ENCODE measurements at regions not wholly inside any gene's neighbourhood (a gene's known extent, or its start where the extent isn't known, plus 50 kb on each side); places are given as distances from the start of the nearest gene placed in this dataset.
"Not testable (repeated sequence)": the region's sequence is repeated elsewhere in the genome, so short reads cannot be mapped to it uniquely, and the experiment has no call there.

DNA sequence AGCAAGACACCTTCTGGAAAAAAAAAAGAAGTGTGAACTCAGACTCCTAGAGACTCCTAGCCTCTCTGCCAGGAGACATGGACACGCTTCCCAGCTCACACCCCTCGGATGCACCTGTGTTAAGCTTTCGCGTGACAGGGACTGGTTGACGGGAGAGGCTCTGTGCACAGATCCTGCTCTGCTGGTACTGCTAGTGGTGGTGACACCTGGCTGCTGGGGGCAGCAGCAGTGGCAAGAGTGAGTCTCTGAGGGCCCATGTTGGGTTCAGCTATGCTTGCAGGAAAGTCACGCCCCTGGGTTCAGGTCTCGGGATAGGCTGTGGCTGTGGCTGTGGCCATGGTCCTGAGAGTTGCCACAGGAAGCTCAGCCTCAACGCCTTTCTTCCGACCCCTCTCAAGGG is 81.1 kb downstream of the XRCC2 start:
- no peak for DNase-seq (ENCODE audit: low spot score)

DNA sequence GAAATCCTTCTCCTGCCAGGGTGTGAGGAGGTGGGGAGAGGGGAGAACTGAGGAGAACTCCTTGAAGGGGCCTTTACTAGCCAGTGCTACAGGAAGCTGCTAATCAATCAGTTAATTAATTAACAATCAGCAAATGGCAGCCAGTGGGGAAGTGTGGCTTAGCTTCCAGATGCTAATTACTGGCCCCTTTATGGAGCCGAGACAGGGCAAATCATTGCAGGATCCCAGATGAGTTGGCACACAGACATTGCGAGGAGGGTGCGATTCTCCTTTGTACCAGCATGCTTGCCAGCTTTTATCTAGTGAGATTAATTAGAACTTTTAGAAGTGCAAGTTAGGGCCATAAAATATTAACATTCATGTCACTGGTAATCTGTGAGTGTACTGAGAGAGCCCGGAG is 84.0 kb downstream of the XRCC2 start:
- DNase-seq (ENCODE audit: low spot score): no peak

DNA sequence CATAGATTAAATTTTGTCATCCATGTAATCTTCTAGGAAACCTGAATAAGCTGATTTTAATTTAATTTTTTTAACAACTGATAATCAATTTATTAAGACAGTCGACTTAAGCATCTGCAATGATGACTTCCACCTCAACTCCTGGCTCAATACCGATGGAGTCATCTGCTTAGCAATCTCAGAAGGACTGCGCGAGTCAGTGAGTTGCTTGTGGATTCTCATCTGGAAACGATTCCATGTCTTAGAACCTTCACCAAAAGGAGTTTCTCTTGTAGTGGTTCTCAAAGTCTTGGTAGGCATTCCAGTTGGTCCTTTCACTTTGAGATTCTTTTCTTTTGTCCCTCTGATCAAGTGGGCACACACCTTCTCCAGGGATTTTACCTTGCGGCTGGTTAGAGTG is 85.5 kb downstream of the XRCC2 start:
- DNase-seq (ENCODE audit: low spot score): no peak

DNA sequence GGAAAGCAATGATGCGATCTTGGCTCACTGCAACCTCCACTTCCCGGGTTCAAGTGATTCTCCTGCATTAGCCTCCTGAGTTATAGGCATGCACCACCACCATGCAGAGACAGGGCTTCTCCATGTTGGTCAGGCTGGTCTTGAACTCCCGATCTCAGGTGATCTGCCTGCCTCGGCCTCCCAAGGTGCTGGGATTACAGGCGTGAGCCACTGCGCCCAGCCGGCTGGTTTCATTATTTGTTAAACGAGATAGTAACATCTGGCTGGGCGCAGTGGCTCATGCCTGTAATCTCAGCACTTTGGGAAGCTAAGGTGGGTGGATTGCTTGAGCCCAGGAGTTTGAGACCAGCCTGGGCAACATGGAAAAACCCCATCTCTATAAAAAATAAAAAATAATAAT is 86.1 kb downstream of the XRCC2 start:
- not testable (repeated sequence) for DNase-seq (ENCODE audit: low spot score)

DNA sequence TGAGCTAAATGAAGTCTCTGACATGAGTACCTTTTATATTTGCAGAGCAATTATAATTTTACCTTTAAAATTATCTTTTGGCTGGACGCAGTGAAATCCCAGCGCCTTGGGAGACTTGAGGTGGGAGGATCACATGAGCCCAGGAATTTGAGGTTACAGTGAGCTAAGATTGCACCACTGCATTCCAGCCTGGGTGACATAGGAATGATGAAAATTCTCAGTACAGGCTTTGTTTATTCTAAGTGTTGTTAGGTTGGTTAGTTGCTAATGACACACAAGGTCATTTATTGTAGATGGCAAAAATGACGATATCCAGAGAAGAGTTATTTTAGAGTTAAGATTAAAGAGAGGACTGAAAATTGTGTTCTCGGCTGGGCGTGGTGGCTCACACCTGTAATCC is 87.6 kb downstream of the XRCC2 start:
- no peak for DNase-seq (ENCODE audit: low spot score)

DNA sequence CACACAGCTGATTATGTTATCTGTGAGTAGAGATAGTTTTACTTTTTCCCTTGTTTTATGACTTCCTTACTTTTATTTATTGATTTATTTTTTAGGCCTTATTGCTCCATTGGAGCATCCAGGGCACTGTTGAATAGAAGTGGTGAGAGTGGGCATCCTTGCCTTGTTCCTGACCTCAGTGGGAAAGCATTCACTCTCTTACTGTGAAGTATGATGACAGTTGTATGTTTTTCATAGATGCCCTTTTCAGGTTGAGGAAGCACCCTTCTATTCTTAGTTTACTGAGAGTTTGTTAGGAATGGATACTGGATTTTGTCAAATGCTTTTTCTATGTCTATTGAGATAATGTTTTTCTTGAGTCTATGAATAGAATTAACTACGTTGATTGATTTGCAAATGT is 88.6 kb downstream of the XRCC2 start:
- DNase-seq (ENCODE audit: low spot score): no peak

DNA sequence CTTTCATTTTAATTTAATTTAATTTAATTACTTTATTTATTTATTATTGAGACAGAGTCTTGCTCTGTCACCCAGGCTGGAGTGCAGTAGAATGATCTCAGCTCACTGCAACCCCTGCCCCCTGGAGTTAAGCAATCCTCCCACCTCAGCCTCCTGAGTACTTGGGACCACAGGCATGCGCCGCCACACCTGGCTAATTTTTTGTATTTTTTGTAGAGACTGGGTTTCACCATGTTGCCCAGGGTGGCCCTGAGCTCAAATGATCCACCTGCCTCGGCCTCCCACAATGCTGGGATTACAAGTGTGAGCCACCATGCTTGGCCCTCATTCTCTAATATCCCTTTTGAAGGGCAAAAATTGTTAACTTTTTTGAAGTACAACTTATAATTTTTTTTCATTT is 92.9 kb downstream of the XRCC2 start:
- DNase-seq (ENCODE audit: low spot score): no peak

DNA sequence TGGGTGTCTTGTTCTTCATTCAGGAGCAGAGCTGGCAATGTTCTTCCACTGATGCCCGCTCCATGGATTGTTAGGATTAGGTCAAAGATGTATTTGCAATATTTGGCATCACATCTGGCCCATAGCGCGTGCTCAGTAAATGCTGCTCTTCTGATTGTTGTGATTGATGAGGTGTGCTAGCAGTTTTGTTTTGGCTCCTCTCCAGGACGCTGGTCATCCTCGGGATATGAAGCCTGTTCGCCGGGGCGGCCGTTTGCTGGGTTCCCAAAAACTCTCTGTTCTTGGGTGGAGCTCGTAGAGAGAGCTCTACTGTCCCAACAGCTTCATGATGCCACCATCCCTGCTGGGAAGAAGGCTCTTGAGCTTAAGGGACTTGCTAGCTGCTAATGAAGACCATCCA is 96.9 kb downstream of the XRCC2 start:
- DNase-seq (ENCODE audit: low spot score): no peak

DNA sequence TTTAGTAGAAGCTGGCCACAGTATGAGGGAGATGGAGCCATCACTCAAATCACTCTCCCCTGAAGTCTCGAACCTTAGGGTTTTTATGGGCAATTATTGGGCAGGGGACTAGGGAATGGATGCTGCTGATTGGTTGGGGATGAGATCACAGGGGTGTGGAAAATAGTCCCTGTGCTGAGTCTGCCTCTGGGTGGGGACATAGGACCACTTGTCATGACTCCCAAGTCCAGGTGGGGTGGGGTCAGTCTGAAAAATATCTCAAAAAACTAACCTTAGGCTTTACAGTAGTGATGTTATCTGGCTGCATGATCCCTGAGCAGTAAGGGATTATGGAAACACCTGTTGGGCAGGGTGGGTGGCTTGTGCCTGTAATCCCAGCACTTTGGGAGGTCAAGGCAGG is 98.6 kb downstream of the XRCC2 start:
- no peak for DNase-seq (ENCODE audit: low spot score)

DNA sequence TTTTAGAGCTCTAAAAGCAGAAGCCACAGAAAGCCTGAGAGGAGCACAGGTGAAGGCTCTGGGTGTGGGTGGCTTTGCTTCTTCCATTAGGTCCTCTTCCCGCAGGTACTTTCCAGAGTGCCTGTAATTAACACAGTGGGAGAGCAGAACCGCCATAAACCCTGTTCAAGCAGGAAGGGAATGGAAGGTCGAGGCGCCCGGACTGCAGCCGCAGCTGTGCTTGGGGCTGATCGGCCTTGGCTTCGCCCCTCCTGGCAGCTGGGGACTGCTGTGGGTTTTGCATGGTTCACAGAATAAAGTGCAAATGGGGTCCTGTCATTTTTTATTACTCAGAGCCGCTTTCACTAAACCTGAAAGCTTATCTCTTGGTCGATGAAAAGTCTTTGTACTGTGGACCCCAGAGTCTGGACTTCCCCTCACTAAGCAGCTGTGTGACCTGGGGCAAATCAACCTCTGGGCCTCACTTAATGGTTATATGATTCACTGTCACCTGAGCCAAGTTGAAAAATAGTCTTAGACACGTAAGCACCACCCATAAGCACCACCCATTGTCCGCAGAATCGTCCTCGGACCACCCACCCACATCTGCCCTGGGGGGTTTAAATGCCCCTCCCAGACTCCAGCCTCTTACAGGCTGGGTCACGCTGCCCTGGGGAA is 100.9 kb downstream of the XRCC2 start:
- no peak for DNase-seq (ENCODE audit: low spot score)

DNA sequence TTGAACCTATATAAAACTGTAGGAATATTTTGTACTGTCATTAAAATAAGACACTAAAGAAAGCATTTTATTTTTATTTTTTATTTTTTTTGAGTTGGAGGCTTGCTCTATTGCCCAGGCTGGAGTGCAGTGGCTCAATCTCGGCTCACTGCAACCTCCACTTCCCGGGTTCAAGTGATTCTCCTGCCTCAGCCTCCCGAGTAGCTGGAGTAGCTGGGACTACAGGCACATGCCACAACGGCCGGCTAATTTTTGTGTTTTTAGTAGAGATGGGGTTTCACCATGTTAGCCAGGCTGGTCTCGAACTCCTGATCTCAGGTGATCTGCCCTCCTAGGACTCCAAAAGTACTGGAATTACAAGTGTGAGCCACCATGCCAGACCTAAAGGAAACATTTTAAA is 102.8 kb downstream of the XRCC2 start:
- DNase-seq (ENCODE audit: low spot score): not testable (repeated sequence)

DNA sequence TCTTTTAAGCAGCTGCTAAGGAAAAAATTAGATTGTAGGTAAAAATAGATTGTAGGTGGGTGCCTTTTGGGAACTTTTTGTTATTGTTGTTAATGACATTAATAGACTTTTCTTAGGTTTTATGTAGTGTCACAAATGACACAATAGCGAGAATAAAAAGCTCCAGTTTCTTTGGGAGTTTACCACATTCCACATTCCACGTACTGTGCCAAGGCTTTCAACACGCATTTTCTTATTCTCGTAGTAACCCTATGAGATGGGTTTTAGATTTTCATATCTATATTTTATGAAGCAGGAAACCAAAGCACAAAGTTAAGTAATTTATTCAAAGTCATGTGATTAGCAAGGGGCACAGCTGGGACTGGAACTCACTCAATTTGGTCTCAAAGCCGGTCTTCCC is 103.8 kb downstream of the XRCC2 start:
- DNase-seq (ENCODE audit: low spot score): no peak

DNA sequence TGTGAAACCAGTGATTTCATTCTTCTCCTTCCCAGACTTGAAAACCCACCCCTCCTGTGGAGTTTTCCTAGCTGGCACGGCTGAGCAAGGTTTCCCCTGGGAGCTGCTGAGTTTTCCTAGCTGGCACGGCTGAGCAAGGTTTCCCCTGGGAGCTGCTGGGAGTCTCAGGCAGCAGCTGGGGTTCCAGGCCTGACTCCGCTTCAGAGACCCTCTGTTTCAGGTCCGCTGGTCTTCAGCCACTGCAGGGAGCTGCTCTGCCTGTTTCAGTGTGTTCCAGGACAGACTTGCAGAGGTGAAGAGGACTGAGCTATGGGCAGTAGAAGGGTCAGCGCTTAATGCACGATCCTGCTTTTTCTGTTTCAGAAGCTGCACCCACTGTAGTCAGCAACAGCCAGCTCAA is 104.9 kb downstream of the XRCC2 start:
- DNase-seq (ENCODE audit: low spot score): no peak

DNA sequence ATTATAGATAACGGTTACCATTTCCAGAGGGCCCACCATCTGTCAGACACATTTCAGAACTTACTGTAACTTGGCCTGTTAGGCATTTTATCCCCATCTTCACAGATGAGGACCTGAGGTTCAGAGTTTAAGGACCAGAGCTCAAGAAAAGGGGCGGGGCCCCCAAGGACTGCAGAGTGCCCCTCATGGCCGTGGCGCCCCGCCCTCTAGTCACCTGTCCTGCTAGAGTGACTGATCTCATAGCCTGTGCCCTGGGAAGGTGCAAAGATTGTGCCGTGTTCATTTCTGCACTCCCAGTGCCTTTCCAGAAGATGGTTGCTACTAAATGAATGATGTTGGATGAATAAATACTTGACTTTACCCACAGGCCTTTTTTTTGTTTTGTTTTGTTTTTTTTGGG is 107.0 kb downstream of the XRCC2 start:
- DNase-seq (ENCODE audit: low spot score): peak; percentile 37

DNA sequence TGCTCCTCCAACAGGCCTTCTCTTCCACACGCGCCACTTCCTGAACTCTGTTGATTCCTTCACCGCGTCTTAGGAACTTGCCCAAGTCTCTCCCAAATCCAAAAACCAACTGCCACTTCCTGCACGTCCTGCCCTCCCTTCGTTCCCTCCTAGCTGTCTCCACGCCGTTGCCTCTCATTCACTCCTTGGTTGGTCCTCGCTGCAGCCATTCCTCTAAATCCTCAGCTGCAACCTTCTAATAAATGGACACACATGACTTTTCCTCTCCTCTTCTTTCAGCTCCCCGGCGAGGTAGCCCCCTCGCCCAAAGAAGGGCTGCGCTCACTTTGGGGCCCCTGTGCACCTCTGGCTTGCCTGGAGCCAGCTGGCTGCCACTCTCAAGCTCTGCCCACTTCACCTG is 110.2 kb downstream of the XRCC2 start:
- no peak for DNase-seq (ENCODE audit: low spot score)

DNA sequence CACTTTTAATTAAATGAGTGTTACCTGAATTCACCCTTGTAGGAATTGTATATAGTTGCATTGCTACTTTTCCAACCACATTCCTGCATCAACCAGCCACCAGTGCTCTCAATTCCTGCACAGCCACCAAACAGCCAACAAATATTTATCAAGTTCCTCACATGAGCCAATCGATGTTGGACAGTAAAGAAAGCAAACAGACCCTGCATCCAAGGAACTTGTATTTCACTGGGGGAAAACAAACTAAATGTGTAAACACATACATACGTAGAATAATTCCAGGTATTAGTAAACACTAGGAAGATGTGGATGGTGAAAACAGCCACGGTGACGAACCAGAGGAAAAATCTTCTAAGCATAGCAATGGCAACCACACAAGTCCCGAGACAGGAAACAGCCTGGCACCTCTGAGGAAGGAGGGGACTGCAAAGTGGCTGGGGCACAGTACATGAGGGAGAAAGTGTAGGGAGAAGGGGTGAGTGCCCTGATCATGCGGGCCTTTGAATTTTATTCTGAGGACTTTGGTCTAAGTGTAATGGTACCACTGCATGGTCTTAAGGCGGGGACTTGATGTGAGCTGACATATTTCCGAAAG is 111.2 kb downstream of the XRCC2 start:
- DNase-seq (ENCODE audit: low spot score): no peak

DNA sequence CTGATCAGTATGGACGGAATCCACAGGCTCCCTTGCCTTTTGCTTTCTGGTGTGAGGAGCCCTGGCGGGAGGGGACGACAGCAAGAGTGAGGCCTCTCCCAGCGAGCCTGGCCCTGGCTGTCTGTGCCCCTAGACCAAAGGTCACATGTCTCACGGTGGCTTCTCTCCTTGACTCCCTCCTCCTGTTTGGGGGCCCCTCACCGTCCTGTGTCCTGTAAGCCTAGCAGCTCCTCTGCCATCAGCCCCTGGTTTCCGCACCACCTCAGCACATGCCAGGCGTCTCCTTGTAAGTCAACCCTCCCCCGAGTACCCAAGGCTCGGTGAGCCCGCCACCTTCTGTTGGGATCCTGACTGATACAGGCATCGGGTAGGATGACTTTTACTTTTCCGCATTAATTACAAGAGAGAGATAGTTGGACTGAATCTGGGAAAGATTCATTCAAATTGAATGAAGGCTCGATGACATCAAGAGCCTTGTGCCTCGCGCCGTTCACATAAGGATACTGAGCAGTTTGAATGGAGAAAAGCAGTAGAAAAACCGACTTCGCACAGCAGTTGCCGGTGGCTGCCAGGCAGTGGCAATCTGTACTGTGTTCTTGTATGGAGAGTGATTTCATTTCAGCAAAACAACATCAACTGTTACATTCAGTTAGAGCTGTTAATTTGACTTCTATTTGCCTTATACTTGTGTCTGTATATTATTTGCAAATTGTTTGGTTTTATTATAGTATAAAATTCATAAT is 119.8 kb downstream of the XRCC2 start:
- DNase-seq (ENCODE audit: low spot score): no peak

DNA sequence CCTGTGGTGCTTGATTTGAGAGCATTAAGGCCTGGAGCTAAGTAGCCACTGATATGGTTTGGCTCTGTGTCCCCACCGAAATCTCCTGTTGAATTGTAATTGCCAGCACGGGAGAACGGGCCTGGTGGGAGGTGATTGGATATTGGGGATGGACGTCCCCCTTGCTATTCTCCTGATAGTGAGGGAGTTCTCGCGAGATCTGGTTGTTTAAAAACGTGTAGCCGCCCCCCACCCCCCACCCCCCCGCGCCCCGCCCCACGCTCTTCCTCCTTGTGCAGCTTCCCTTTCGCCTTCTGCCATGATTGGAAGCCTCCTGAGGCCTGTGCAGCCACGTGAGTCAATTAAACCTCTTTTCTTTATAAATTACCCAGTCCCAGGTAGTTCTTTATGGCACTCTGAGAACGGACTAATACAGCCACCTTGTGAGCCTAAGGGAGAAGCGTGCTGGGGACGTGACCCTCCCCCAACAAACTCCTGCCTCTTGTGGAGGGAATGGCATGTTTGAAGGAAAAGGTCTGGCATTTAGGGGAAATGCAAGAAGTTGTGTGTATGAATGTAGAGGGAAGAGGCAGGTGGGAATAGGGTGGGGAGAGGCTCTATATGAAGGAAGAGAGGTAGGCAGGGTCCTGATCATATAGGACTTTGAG is 118.0 kb upstream of the KMT2C start:
- DNase-seq (ENCODE audit: low spot score): no peak

DNA sequence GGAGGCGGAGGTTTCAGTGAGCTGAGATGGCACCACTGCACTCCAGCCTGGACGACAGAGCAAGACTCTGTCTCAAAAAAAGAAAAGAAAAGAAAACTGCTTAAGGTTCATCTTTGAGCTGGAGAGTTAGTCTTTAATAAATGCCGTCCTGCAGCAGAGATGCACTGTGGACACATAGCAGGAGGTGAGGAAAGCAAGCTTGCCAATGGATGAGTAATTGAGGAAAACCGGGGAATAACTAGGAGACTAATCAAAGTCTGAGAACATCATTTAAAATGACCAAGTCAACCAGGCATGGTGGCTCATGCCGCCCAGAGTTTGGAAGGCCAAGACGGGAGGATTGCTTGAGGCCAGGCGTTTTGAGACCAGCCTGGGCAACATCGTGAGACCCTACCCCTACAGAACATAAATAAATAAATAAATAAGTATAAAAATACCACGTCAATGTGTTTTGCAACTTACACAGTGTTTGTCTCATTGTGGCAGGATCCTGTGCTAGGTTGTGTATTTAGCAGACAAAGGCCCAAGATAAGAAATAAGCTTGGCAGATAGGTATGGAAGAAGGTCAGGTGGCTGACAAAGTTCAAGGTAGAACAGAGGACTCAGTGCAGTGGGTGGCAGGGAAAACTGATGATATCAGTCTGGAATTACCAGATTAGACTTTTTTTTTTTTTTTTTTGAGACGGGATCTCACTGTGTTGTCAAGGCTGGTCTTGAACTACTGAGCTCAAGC is 115.7 kb upstream of the KMT2C start:
- no peak for DNase-seq (ENCODE audit: low spot score)

DNA sequence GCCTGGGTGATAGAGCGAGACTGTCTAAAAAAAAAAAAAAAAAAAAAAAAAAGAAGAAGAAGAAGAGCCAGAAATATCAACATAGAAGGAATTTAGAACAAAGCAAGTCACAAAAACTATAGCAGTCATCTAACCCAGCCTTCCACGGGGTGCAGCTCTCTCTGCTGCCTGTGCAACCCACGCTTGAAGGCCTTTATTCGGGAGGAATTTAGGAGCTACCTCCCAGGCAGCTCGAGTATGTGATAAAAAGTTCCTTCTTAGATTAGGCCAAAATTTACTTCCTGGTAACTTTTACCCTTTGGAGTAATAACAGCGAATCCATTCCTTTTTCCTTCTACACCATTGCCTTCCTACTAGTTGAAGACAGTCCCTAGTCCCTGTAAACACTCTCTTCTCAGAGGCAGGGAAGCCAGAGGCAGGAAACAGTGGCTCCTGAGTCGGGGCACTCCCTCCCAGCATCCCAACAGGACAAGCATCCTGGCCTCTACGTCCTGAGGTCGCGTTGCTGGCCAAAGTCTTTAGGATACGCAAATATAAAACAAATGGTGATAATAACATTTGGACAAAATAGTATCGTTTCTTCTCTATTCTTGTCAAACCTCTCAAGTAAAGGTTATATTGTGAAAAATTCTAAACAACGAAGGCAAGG is 109.3 kb upstream of the KMT2C start:
- DNase-seq (ENCODE audit: low spot score): no peak

DNA sequence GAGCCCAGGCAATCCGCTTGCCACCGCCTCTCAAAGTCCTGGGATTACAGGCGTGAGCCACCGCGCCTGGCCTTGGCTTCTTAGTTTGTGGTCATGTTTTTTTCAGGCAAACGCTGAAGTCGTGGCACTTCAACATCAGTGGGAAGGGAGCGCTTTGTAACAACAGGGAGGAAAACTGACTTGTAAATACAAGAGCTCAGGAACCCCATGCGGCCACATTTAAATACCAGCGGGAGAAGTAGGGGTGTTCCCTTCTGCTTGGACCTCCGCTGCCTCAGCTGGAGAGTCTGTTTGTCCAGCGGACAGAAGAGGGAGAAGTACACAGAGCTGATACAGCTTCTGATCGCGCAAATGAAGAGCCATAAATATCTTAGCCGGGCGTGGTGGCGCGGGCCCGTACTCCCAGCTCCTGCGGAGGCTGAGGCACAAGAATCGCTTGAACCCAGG is 108.7 kb upstream of the KMT2C start:
- no peak for DNase-seq (ENCODE audit: low spot score)

DNA sequence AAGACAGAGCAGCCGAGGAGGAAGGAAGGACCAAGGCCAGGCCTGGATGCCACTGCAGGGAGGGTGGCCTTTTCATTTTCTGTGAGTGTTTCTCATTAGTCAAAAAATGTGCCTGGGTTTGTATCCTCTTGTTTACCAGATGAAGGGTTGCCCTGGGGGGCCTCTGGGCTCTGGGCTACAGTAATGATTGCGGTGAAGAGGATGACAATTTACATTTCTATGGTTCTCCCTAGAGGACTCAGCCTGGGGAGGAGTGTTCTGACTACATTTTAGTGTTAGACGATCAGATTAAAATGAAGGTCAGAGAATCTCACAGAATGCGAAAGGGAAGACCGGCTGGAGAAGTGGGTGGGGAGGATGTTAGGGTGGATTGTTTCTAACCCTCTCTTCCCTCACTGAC is 108.0 kb upstream of the KMT2C start:
- DNase-seq (ENCODE audit: low spot score): peak; percentile 34
